Breast epithelium (tissue), 4 donors: ENCODE measurements at regions not wholly inside any gene's neighbourhood (a gene's known extent, or its start where the extent isn't known, plus 50 kb on each side); places are given as distances from the start of the nearest gene placed in this dataset.

Experiments
- DNase-seq, 2 donors: peaks; one replicate each; pipeline ENCODE4 v3.0.0-alpha.2; 2019; ENCODE audit warnings: low spot score in 2 of 2
- H3K27ac ChIP-seq, 2 donors: fragments of 200-600 bp; sonication (generic) in 1 of 2; one replicate each; pipeline ENCODE4 v1.5.1; 2016 to 2019; ENCODE audit warnings: mild to moderate bottlenecking in 1 of 2
- H3K27me3 ChIP-seq, 2 donors: fragments of 200-600 bp; sonication (generic) in 1 of 2; one replicate each; pipeline versions ENCODE4 v1.5.1 to v1.6.0; 2017 to 2019; ENCODE audit warnings: control low read depth in 1 of 2, mild to moderate bottlenecking in 1 of 2
- H3K36me3 ChIP-seq: fragments of 200-600 bp; one replicate; pipeline ENCODE4 v1.5.1; 2019
- H3K4me1 ChIP-seq, 2 donors: fragments of 200-600 bp; sonication (generic); one replicate each; pipeline ENCODE4 v1.5.1; 2016 to 2019; ENCODE audit warnings: control low read depth in 1 of 2
- H3K4me3 ChIP-seq, 3 donors: fragments of 200-600 bp; sonication (generic); 1 replicate in 2 of 3; 2 replicates in 1 of 3; pipeline ENCODE4 v1.5.1; 2016 to 2019; ENCODE audit warnings: mild to moderate bottlenecking in 3 of 3, moderate library complexity in 2 of 3
- H3K9me3 ChIP-seq, 2 donors: fragments of 200-600 bp; sonication (generic) in 1 of 2; one replicate each; pipeline ENCODE4 v1.5.1; 2016 to 2019; ENCODE audit warnings: control low read depth in 1 of 2
- CTCF ChIP-seq, 3 donors: fragments of 450-650 bp; IDR thresholded peaks; one replicate each; pipeline ENCODE4 v1.5.1; 2016 to 2017; ENCODE audit warnings: antibody characterized with exemption in 3 of 3, mild to moderate bottlenecking in 3 of 3, moderate library complexity in 3 of 3
- POLR2A ChIP-seq: fragments of 450-650 bp; IDR thresholded peaks from one replicate; pipeline ENCODE4 v1.6.1; 2016; ENCODE audit warnings: antibody characterized with exemption, mild to moderate bottlenecking, moderate library complexity
- POLR2AphosphoS5 ChIP-seq, 3 donors: sonication (generic); formaldehyde crosslinking; IDR thresholded peaks; one replicate each; pipeline ENCODE4 v1.6.1; 2017; ENCODE audit warnings: antibody characterized with exemption in 3 of 3
- intact Hi-C: fragments of 100-400 bp; cut with DNase I; formaldehyde crosslinking; loops from one replicate; pipeline ENCODE4 v1.15.1; 2023; ENCODE audit warnings: low total_unique reads

- H3K4me3 ChIP-seq: no peak overlapping the region
These were observed 1029.3 kb upstream of the TYRP1 start for GRCh38 chr9:11663913-11664312.

GRCh38 chr9:11676821-11677220, 1016.4 kb upstream of the TYRP1 start:
- DNase-seq: no peak
- intact Hi-C loops: no loop called here
- TF ChIP-seq POLR2AphosphoS5 (IDR thresholded peaks at IDR 0.05) (no peak), POLR2A (no peak), CTCF (IDR thresholded peaks at IDR 0.05) (no peak)

More at GRCh38 chr9:11663913-11664312, 1029.3 kb upstream of the TYRP1 start:
- intact Hi-C loops: no loop called here
- H3K4me1 ChIP-seq: no peaks in the 10 kb centered on the region
- peaks cover 0 to 15% of the 10 kb centered on the region in 2 donors for H3K9me3 ChIP-seq
- no peaks in the 10 kb centered on the region for H3K36me3 ChIP-seq
- TF ChIP-seq POLR2AphosphoS5 (IDR thresholded peaks at IDR 0.05) (no peak), CTCF (IDR thresholded peaks at IDR 0.05) (no peak), POLR2A (no peak)
- DNase-seq: no peak
- no peaks in the 10 kb centered on the region for H3K27me3 ChIP-seq
- no peak overlapping the region for H3K27ac ChIP-seq

GRCh38 chr9:11686733-11687132, 1006.5 kb upstream of the TYRP1 start:
- intact Hi-C loops: no loop called here
- Histone ChIP-seq H3K9me3 (no peaks in the 10 kb centered on the region), H3K36me3 (no peaks in the 10 kb centered on the region), H3K4me1 (no peaks in the 10 kb centered on the region), H3K27ac (no peak overlapping the region), H3K4me3 (no peak overlapping the region), H3K27me3 (no peaks in the 10 kb centered on the region)
- no peak for DNase-seq
- TF ChIP-seq POLR2A: no peak
- no peak for TF ChIP-seq POLR2AphosphoS5 (IDR thresholded peaks at IDR 0.05)
- no peak for TF ChIP-seq CTCF (IDR thresholded peaks at IDR 0.05)

More at GRCh38 chr9:11676821-11677220, 1016.4 kb upstream of the TYRP1 start:
- H3K4me3 ChIP-seq: no peak overlapping the region
- H3K9me3 ChIP-seq: no peaks in the 10 kb centered on the region
- no peaks in the 10 kb centered on the region for H3K36me3 ChIP-seq
- H3K27me3 ChIP-seq: no peaks in the 10 kb centered on the region
- H3K27ac ChIP-seq: no peak overlapping the region
- H3K4me1 ChIP-seq: no peaks in the 10 kb centered on the region

GRCh38 chr9:11697126-11697525, 996.1 kb upstream of the TYRP1 start:
- no peak for TF ChIP-seq CTCF (IDR thresholded peaks at IDR 0.05)
- no peak for TF ChIP-seq POLR2AphosphoS5 (IDR thresholded peaks at IDR 0.05)
- no peak for TF ChIP-seq POLR2A
- no peak overlapping the region for H3K27ac ChIP-seq
- no peaks in the 10 kb centered on the region for H3K36me3 ChIP-seq
- intact Hi-C loops: no loop called here
- H3K27me3 ChIP-seq: no peaks in the 10 kb centered on the region
- H3K4me1 ChIP-seq: no peaks in the 10 kb centered on the region
- H3K4me3 ChIP-seq: no peak overlapping the region
- DNase-seq: no peak
- no peaks in the 10 kb centered on the region for H3K9me3 ChIP-seq

GRCh38 chr9:11701706-11702105, 991.5 kb upstream of the TYRP1 start:
- Histone ChIP-seq H3K36me3 (no peaks in the 10 kb centered on the region), H3K27me3 (no peaks in the 10 kb centered on the region), H3K4me3 (no peak overlapping the region), H3K27ac (no peak overlapping the region), H3K4me1 (no peaks in the 10 kb centered on the region), H3K9me3 (no peaks in the 10 kb centered on the region)
- no peak for TF ChIP-seq POLR2AphosphoS5 (IDR thresholded peaks at IDR 0.05)
- TF ChIP-seq POLR2A: no peak
- no peak for TF ChIP-seq CTCF (IDR thresholded peaks at IDR 0.05)
- DNase-seq: no peak
- intact Hi-C loops: no loop called here
